ENCODE measurements at regions not wholly inside any gene's neighbourhood (a gene's known extent, or its start where the extent isn't known, plus 50 kb on each side); places are given as distances from the start of the nearest gene placed in this dataset.

DNA sequence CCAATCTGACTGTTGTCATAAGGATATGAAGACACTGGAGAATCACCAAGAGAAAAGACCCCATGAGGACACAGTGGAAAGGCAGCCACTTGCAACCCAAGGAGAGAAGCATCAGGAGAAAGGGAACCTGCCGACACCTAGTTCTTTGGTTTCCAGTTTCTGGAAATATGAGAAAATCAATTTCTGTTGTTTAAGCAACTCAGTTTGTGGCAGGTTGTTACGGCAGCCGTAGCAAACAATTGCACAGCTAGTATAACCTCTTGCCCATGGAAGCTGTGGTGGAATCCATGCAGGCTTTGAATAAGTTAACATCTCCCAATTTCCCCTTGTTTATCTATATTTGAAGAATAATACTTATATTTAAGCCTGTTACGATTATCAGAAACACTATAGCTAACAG lies 1103.0 kb upstream of the PHF14 start:
- no peak overlapping the region for H2AFZ ChIP-seq (ENCODE audit: low read depth, low read length, poor library complexity, severe bottlenecking)
- DNase-seq (ENCODE audit: low read depth, low spot score) (no peak), ATAC-seq (no peak)
- no peaks in the 10 kb centered on the region for H3K9me2 ChIP-seq (ENCODE audit: insufficient read depth)
- H3K9me3 ChIP-seq (ENCODE audit: control insufficient read depth in 1 of 2, insufficient read depth in 1 of 2, low read depth in 1 of 2, low read length in 2 of 2): peaks cover 9 to 12% of the 10 kb centered on the region in 2 experiments; a peak in 2 of 4 replicates
- ChIA-PET RAD21 (ENCODE audit: low non-redundant PET in 1 of 2, low total read pairs in 2 of 2, uncharacterized antibody in 2 of 2, unreplicated experiment in 2 of 2) (no interaction called here), POLR2A (no interaction called here), CTCF (no interaction called here)
- no peaks in the 10 kb centered on the region for H4K20me1 ChIP-seq (ENCODE audit: insufficient read depth)
- no peak for TF ChIP-seq JUND (IDR thresholded peaks at IDR 0.05)
- no peak for TF ChIP-seq EZH2 (IDR thresholded peaks at IDR 0.05)
- no peak for TF ChIP-seq SP1 (IDR thresholded peaks at IDR 0.05; ENCODE audit: low read depth)
- TF ChIP-seq SIN3A (IDR thresholded peaks at IDR 0.05; ENCODE audit: low read depth): no peak
- TF ChIP-seq, protein P1, sequence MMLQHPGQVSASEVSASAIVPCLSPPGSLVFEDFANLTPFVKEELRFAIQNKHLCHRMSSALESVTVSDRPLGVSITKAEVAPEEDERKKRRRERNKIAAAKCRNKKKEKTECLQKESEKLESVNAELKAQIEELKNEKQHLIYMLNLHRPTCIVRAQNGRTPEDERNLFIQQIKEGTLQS (IDR thresholded peaks at IDR 0.05): no peak
- TF ChIP-seq, protein P2, sequence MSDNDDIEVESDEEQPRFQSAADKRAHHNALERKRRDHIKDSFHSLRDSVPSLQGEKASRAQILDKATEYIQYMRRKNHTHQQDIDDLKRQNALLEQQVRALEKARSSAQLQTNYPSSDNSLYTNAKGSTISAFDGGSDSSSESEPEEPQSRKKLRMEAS (IDR thresholded peaks at IDR 0.05): no peak
- no peak for TF ChIP-seq CBX3 (IDR thresholded peaks at IDR 0.05; ENCODE audit: low read depth)
- TF ChIP-seq CEBPB (IDR thresholded peaks at IDR 0.05; ENCODE audit: low read depth): no peak
- TF ChIP-seq TCF7L2 (IDR thresholded peaks at IDR 0.05; ENCODE audit: borderline replicate concordance, extremely low read depth, insufficient read depth, insufficient read length): no peak
- TF ChIP-seq SRF (IDR thresholded peaks at IDR 0.05; ENCODE audit: low read depth): no peak
- TF ChIP-seq, protein P3, sequence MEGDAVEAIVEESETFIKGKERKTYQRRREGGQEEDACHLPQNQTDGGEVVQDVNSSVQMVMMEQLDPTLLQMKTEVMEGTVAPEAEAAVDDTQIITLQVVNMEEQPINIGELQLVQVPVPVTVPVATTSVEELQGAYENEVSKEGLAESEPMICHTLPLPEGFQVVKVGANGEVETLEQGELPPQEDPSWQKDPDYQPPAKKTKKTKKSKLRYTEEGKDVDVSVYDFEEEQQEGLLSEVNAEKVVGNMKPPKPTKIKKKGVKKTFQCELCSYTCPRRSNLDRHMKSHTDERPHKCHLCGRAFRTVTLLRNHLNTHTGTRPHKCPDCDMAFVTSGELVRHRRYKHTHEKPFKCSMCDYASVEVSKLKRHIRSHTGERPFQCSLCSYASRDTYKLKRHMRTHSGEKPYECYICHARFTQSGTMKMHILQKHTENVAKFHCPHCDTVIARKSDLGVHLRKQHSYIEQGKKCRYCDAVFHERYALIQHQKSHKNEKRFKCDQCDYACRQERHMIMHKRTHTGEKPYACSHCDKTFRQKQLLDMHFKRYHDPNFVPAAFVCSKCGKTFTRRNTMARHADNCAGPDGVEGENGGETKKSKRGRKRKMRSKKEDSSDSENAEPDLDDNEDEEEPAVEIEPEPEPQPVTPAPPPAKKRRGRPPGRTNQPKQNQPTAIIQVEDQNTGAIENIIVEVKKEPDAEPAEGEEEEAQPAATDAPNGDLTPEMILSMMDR (IDR thresholded peaks at IDR 0.05 in 2 of 3, conservative IDR thresholded peaks at IDR 0.05 in 1 of 3; ENCODE audit: borderline replicate concordance in 1 of 3, insufficient read depth in 1 of 3, low read depth in 2 of 3, low read length in 2 of 3): no peak
- no peak for TF ChIP-seq YY1 (IDR thresholded peaks at IDR 0.05; ENCODE audit: extremely low read depth, insufficient replicate concordance, low read depth, low read length)
- no peaks in the 10 kb centered on the region for H3K36me3 ChIP-seq (ENCODE audit: control insufficient read depth in 1 of 2, insufficient read depth in 2 of 2, low read length in 2 of 2)
- H3K4me2 ChIP-seq (ENCODE audit: low read length): no peak overlapping the region
- no peaks in the 10 kb centered on the region for H3K4me1 ChIP-seq (ENCODE audit: control insufficient read depth in 1 of 2, insufficient read depth in 2 of 2, low read length in 2 of 2)
- H3K79me2 ChIP-seq (ENCODE audit: insufficient read depth, low read length): no peaks in the 10 kb centered on the region
- H3K4me3 ChIP-seq (replicated peaks in 1 of 2; ENCODE audit: low read depth in 1 of 2, low read length in 2 of 2): no peak overlapping the region
- H3K9ac ChIP-seq (ENCODE audit: low read length): no peak overlapping the region
- no TSS peak for BruUV-seq (replicated peaks)
- H3K27me3 ChIP-seq (ENCODE audit: insufficient read depth, low read length): no peaks in the 10 kb centered on the region
- no peak overlapping the region for H3K27ac ChIP-seq (ENCODE audit: low read depth, low read length)
- intact Hi-C loops (cut with micrococcal nuclease): no loop called here
